Testis (tissue), 2 donors: ENCODE measurements at regions not wholly inside any gene's neighbourhood (a gene's known extent, or its start where the extent isn't known, plus 50 kb on each side); places are given as distances from the start of the nearest gene placed in this dataset.

Experiments
- DNase-seq: peaks from one replicate; pipeline ENCODE4 v3.0.0-alpha.2; 2019
- H3K27ac ChIP-seq, 2 donors: fragments of 200-600 bp; sonication (generic); one replicate each; pipeline ENCODE4 v1.5.1; 2019
- H3K27me3 ChIP-seq: fragments of 200-600 bp; sonication (generic); one replicate; pipeline ENCODE4 v1.5.1; 2019
- H3K36me3 ChIP-seq: fragments of 200-600 bp; sonication (generic); one replicate; pipeline ENCODE4 v1.5.1; 2017; ENCODE audit warnings: low read depth; ENCODE audit errors: missing control alignments
- H3K4me1 ChIP-seq: fragments of 200-600 bp; sonication (generic); one replicate; pipeline ENCODE4 v1.5.1; 2019
- H3K4me3 ChIP-seq, 2 donors: fragments of 200-600 bp; sonication (generic); one replicate each; pipeline ENCODE4 v1.5.1; 2017 to 2019
- H3K9me3 ChIP-seq: fragments of 200-600 bp; sonication (generic); one replicate; pipeline ENCODE4 v1.5.1; 2017
- CTCF ChIP-seq, 3 experiments: fragments of 450-650 bp in 2 of 3; fragments of 200-600 bp in 1 of 3; sonication (generic) in 1 of 3; IDR thresholded peaks; one replicate each; pipeline ENCODE4 v1.5.1; 2016 to 2019; ENCODE audit warnings: antibody characterized with exemption in 3 of 3, mild to moderate bottlenecking in 2 of 3, moderate library complexity in 1 of 3
- POLR2A ChIP-seq: fragments of 450-650 bp; IDR thresholded peaks from one replicate; pipeline ENCODE4 v1.6.1; 2017; ENCODE audit warnings: antibody characterized with exemption, mild to moderate bottlenecking, moderate library complexity
- WGBS, 2 donors: methylation state at CpG; one replicate each; pipeline ENCODE4 v1.1.5; 2018; 5-methylcytosine and 5-hydroxymethylcytosine counted together
- intact Hi-C: fragments of 100-400 bp; cut with DNase I; formaldehyde crosslinking; loops from one replicate; pipeline ENCODE4 v1.15.1; 2023; ENCODE audit warnings: low total_unique reads

GRCh38 chr13:73767747-73768315, 366.4 kb downstream of the KLF12 start:
- no peak overlapping the region for H3K27ac ChIP-seq
- peaks cover 13% of the 10 kb centered on the region for H3K4me1 ChIP-seq

GRCh38 chr13:73767191-73767741, 366.9 kb downstream of the KLF12 start:
- H3K9me3 ChIP-seq, result no peaks in the 10 kb centered on the region
- no peak overlapping the region for H3K4me3 ChIP-seq
- H3K4me1 ChIP-seq, result peaks cover 13% of the 10 kb centered on the region
- H3K27ac ChIP-seq, result no peak overlapping the region
- H3K27me3 ChIP-seq, result no peaks in the 10 kb centered on the region
- WGBS, 2 donors, result 46 to 56% methylated on average over 3 of the region's 3 CpGs
- DNase-seq, result no peak
- intact Hi-C loops, result no loop called here
- no peaks in the 10 kb centered on the region for H3K36me3 ChIP-seq
- no peak for TF ChIP-seq CTCF (IDR thresholded peaks at IDR 0.05)

More at GRCh38 chr13:73767747-73768315, 366.4 kb downstream of the KLF12 start:
- DNase-seq, result no peak
- no peaks in the 10 kb centered on the region for H3K27me3 ChIP-seq
- intact Hi-C loops, result no loop called here
- no peak for TF ChIP-seq POLR2A
- TF ChIP-seq CTCF (IDR thresholded peaks at IDR 0.05), result peak in 2 of 3 experiments; percentile 14 to 32
- H3K9me3 ChIP-seq, result no peaks in the 10 kb centered on the region
- WGBS, 2 donors, result 91 to 92% methylated on average over 4 of the region's 4 CpGs
- no peaks in the 10 kb centered on the region for H3K36me3 ChIP-seq
- H3K4me3 ChIP-seq, result no peak overlapping the region

GRCh38 chr13:73765651-73766384, 368.4 kb downstream of the KLF12 start:
- Histone ChIP-seq H3K27ac (peak overlapping the region in 1 of 2 donors; percentile 44), H3K9me3 (no peaks in the 10 kb centered on the region), H3K4me1 (peaks cover 13% of the 10 kb centered on the region), H3K36me3 (no peaks in the 10 kb centered on the region), H3K27me3 (no peaks in the 10 kb centered on the region), H3K4me3 (no peak overlapping the region)
- TF ChIP-seq POLR2A (no peak), CTCF (IDR thresholded peaks at IDR 0.05) (no peak)
- intact Hi-C loops, result no loop called here
- DNase-seq, result peak; percentile 84
- WGBS, 2 donors, result 6 to 7% methylated on average over 12 of the region's 12 CpGs

- Histone ChIP-seq H3K9me3 (no peaks in the 10 kb centered on the region), H3K4me1 (no peaks in the 10 kb centered on the region), H3K4me3 (no peak overlapping the region), H3K27ac (no peak overlapping the region), H3K36me3 (no peaks in the 10 kb centered on the region), H3K27me3 (no peaks in the 10 kb centered on the region)
- TF ChIP-seq CTCF (IDR thresholded peaks at IDR 0.05) (no peak), POLR2A (no peak)
- intact Hi-C loops, result no loop called here
- DNase-seq, result no peak
- 83% methylated on average over 5 of the region's 5 CpGs for WGBS, 2 donors
These were observed 374.8 kb downstream of the KLF12 start for GRCh38 chr13:73759434-73759833.
